OCI-LY1 (cell line): ENCODE measurements at regions not wholly inside any gene's neighbourhood (a gene's known extent, or its start where the extent isn't known, plus 50 kb on each side); places are given as distances from the start of the nearest gene placed in this dataset.

Experiments
- EZH2 ChIP-seq: fragments of 200-600 bp; sonication (generic), shearing (Covaris generic); IDR thresholded peaks from 2 replicates; pipeline ENCODE4 v1.8.0; 2017; ENCODE audit warnings: borderline replicate concordance, mixed run types, mild to moderate bottlenecking, antibody characterized with exemption, low read length, moderate library complexity, mixed read lengths
- TF ChIP-seq, protein P1 (sequence below): fragments of 200-600 bp; sonication (generic), shearing (Covaris generic); IDR thresholded peaks from 2 replicates; pipeline ENCODE4 v1.5.1; 2017; ENCODE audit warnings: mild to moderate bottlenecking, antibody characterized with exemption, low read length, moderate library complexity, mixed read lengths

DNA sequence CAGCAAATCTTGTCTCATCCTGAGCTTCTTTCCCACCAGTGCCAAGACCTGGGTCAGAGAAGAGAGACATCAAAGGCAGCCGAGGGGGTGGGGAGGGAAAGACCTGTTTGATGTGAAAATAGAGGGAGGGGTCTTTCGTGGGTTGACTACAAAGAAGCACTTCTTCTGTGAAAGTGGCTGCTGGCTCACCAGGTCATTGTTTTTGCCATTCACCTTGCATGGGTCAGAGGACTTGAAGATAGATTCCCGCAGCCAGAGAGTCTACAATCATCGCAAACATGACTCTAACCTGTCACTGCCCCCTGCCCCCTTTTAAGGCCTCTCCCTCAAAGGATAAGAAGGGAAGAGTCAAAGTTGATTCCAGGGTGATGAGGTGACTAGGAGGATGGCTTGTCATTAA, 166.1 kb upstream of the BMPER start:
- TF ChIP-seq, protein P1, sequence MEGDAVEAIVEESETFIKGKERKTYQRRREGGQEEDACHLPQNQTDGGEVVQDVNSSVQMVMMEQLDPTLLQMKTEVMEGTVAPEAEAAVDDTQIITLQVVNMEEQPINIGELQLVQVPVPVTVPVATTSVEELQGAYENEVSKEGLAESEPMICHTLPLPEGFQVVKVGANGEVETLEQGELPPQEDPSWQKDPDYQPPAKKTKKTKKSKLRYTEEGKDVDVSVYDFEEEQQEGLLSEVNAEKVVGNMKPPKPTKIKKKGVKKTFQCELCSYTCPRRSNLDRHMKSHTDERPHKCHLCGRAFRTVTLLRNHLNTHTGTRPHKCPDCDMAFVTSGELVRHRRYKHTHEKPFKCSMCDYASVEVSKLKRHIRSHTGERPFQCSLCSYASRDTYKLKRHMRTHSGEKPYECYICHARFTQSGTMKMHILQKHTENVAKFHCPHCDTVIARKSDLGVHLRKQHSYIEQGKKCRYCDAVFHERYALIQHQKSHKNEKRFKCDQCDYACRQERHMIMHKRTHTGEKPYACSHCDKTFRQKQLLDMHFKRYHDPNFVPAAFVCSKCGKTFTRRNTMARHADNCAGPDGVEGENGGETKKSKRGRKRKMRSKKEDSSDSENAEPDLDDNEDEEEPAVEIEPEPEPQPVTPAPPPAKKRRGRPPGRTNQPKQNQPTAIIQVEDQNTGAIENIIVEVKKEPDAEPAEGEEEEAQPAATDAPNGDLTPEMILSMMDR = no peak
- no peak for TF ChIP-seq EZH2
